ENCODE measurements at regions not wholly inside any gene's neighbourhood (a gene's known extent, or its start where the extent isn't known, plus 50 kb on each side); places are given as distances from the start of the nearest gene placed in this dataset.
A peak's percentile ranks its signal among the peaks of the same experiment; 100 is the strongest.

GRCh38 chr9:108162664-108163063 lies 673.1 kb upstream of the KLF4 start:
- no CpG with 5 or more reads among the region's 1 CpG for WGBS, 2 experiments (ENCODE audit: extremely low coverage in 2 of 2, insufficient read length in 1 of 2)
- Histone ChIP-seq H4K91ac (ENCODE audit: insufficient read depth, low read depth, low read length) (no peak overlapping the region), H3K27ac (ENCODE audit: insufficient read depth, low read length) (no peak overlapping the region), H3K14ac (replicated peaks; ENCODE audit: low read depth, low read length) (no peak overlapping the region), H2AFZ (replicated peaks; ENCODE audit: low read length, poor library complexity) (no peak overlapping the region), H3K23ac (ENCODE audit: low read depth, low read length) (no peak overlapping the region), H3K36me3 (ENCODE audit: control insufficient read depth, insufficient read depth, low read length) (no peaks in the 10 kb centered on the region), H3K4me1 (ENCODE audit: control insufficient read depth, insufficient read depth, low read length) (peaks cover 5% of the 10 kb centered on the region; the same call in 1 of the 2 replicates), H3K9ac (ENCODE audit: low read depth, low read length) (no peak overlapping the region), H3K27me3 (ENCODE audit: control insufficient read depth, insufficient read depth, low read length) (peaks cover 5% of the 10 kb centered on the region), H3K18ac (ENCODE audit: low read depth, low read length) (no peak overlapping the region), H4K8ac (ENCODE audit: low read depth in 2 of 2, low read length in 2 of 2) (no peak overlapping the region), H3K4me2 (ENCODE audit: low read depth, low read length) (no peak overlapping the region), H2BK120ac (ENCODE audit: low read depth, low read length) (no peak overlapping the region), H2BK15ac (ENCODE audit: low read depth, low read length) (no peak overlapping the region), H4K5ac (ENCODE audit: low read depth, low read length) (no peak overlapping the region), H3K4me3 (ENCODE audit: insufficient read depth, low read depth, low read length) (no peak overlapping the region), H2AK9ac (replicated peaks; ENCODE audit: low read depth, low read length, poor library complexity) (no peak overlapping the region), H2BK5ac (ENCODE audit: low read depth, low read length, poor library complexity, severe bottlenecking) (no peak overlapping the region), H3K56ac (ENCODE audit: extremely low read depth, insufficient read depth, low read length) (no peak overlapping the region), H3K9me3 (ENCODE audit: control insufficient read depth, insufficient read depth, low read length) (no peaks in the 10 kb centered on the region), H2AK5ac (ENCODE audit: low read depth, low read length) (no peak overlapping the region), H3K4ac (ENCODE audit: low read depth, low read length) (no peak overlapping the region), H3K9me1 (ENCODE audit: insufficient read depth, low read length) (0 out of 2 replicates have a peak, but pooled peaks cover 4% of the 10 kb centered on the region), H2BK20ac (ENCODE audit: low read depth, low read length) (no peak overlapping the region), H3K79me1 (ENCODE audit: low read depth in 1 of 2, low read length in 2 of 2) (no peaks in the 10 kb centered on the region), H4K20me1 (ENCODE audit: insufficient read depth, low read length) (no peaks in the 10 kb centered on the region)
- no TSS peak for BruUV-seq (replicated peaks)
- POLR2A ChIA-PET (ENCODE audit: unreplicated experiment) = no interaction called here
- ATAC-seq (ENCODE audit: low read depth) (peak; percentile 91), DNase-seq (peak; percentile 80)
- CTCF ChIA-PET = no interaction called here
- TF ChIP-seq BHLHE40 (IDR thresholded peaks at IDR 0.05; ENCODE audit: low read depth, low read length) = no peak
- TF ChIP-seq FOS (IDR thresholded peaks at IDR 0.05; ENCODE audit: low read depth, low read length) = 0 out of 2 replicates have a peak, but pooled peaks have one; percentile 23
- dilution Hi-C loops (cut with HindIII; ENCODE audit: low sequenced_read_pairs, unreplicated experiment) = no loop called here
- intact Hi-C loops (cut with micrococcal nuclease) = loop anchor here (10.0 kb wide), 2 partner anchors 408 to 678 kb away; partner anchors contain the start of gene KLF4
- in situ Hi-C loops (cut with MboI; ENCODE audit: low sequenced_read_pairs) = no loop called here
